ENCODE measurements at regions not wholly inside any gene's neighbourhood (a gene's known extent, or its start where the extent isn't known, plus 50 kb on each side); places are given as distances from the start of the nearest gene placed in this dataset.
"Not testable (repeated sequence)": the region's sequence is repeated elsewhere in the genome, so short reads cannot be mapped to it uniquely, and the experiment has no call there.

GRCh38 chr11:89604281-89604680 is 105.8 kb upstream of the TRIM77 start:
- H2AFZ ChIP-seq (ENCODE audit: low read depth, low read length) = no peak overlapping the region
- no peaks in the 10 kb centered on the region for H4K20me1 ChIP-seq (ENCODE audit: insufficient read depth, low read length)
- no peaks in the 10 kb centered on the region for H3K27me3 ChIP-seq (ENCODE audit: low read depth, low read length)
- H3K79me2 ChIP-seq (ENCODE audit: low read length) = no peaks in the 10 kb centered on the region
- TF ChIP-seq CTCF (IDR thresholded peaks at IDR 0.05; ENCODE audit: low read depth, low read length) (no peak), EZH2phosphoT487 (IDR thresholded peaks at IDR 0.05; ENCODE audit: low read depth) (no peak)
- no peak overlapping the region for H3K4me2 ChIP-seq (ENCODE audit: low read length)
- no peaks in the 10 kb centered on the region for H3K36me3 ChIP-seq (replicated peaks; ENCODE audit: low read depth, low read length)
- no peak overlapping the region for H3K27ac ChIP-seq (ENCODE audit: low read length)
- H3K9ac ChIP-seq (ENCODE audit: low read length) = no peak overlapping the region
- H3K9me3 ChIP-seq (ENCODE audit: insufficient read depth, low read length) = no peaks in the 10 kb centered on the region
- H3K4me1 ChIP-seq (ENCODE audit: low read length) = no peaks in the 10 kb centered on the region
- H3K4me3 ChIP-seq (ENCODE audit: low read length) = no peak overlapping the region

GRCh38 chr11:89606845-89607244 is 103.3 kb upstream of the TRIM77 start:
- H3K36me3 ChIP-seq (replicated peaks; ENCODE audit: low read depth, low read length); H2AFZ ChIP-seq (ENCODE audit: low read depth, low read length); H3K4me1 ChIP-seq (ENCODE audit: low read length); H3K27me3 ChIP-seq (ENCODE audit: low read depth, low read length); H3K9me3 ChIP-seq (ENCODE audit: insufficient read depth, low read length); H3K9ac ChIP-seq (ENCODE audit: low read length); H3K4me3 ChIP-seq (ENCODE audit: low read length); H3K4me2 ChIP-seq (ENCODE audit: low read length); H4K20me1 ChIP-seq (ENCODE audit: insufficient read depth, low read length); H3K27ac ChIP-seq (ENCODE audit: low read length); H3K79me2 ChIP-seq (ENCODE audit: low read length): not testable (repeated sequence)

GRCh38 chr11:89607497-89607896 is 102.6 kb upstream of the TRIM77 start:
- not testable (repeated sequence) for H3K9me3 ChIP-seq (ENCODE audit: insufficient read depth, low read length); H3K4me3 ChIP-seq (ENCODE audit: low read length); H3K79me2 ChIP-seq (ENCODE audit: low read length); H3K36me3 ChIP-seq (replicated peaks; ENCODE audit: low read depth, low read length); H3K4me2 ChIP-seq (ENCODE audit: low read length); H3K9ac ChIP-seq (ENCODE audit: low read length); H4K20me1 ChIP-seq (ENCODE audit: insufficient read depth, low read length); H3K27ac ChIP-seq (ENCODE audit: low read length); H2AFZ ChIP-seq (ENCODE audit: low read depth, low read length); H3K27me3 ChIP-seq (ENCODE audit: low read depth, low read length); H3K4me1 ChIP-seq (ENCODE audit: low read length)

- Histone ChIP-seq H3K9me3 (ENCODE audit: insufficient read depth, low read length) (no peaks in the 10 kb centered on the region), H3K9ac (ENCODE audit: low read length) (no peak overlapping the region), H4K20me1 (ENCODE audit: insufficient read depth, low read length) (no peaks in the 10 kb centered on the region), H3K4me3 (ENCODE audit: low read length) (no peak overlapping the region), H3K36me3 (replicated peaks; ENCODE audit: low read depth, low read length) (no peaks in the 10 kb centered on the region), H3K4me1 (ENCODE audit: low read length) (peaks cover 7% of the 10 kb centered on the region), H2AFZ (ENCODE audit: low read depth, low read length) (no peak overlapping the region), H3K27ac (ENCODE audit: low read length) (no peak overlapping the region), H3K27me3 (ENCODE audit: low read depth, low read length) (no peaks in the 10 kb centered on the region), H3K79me2 (ENCODE audit: low read length) (no peaks in the 10 kb centered on the region), H3K4me2 (ENCODE audit: low read length) (no peak overlapping the region)
- TF ChIP-seq CTCF (IDR thresholded peaks at IDR 0.05; ENCODE audit: low read depth, low read length) (no peak), EZH2phosphoT487 (IDR thresholded peaks at IDR 0.05; ENCODE audit: low read depth) (no peak)
Measured at GRCh38 chr11:89608234-89608966, 101.7 kb upstream of the TRIM77 start.

GRCh38 chr11:89612096-89612495 is 98.0 kb upstream of the TRIM77 start:
- peak overlapping the region; percentile 61 for H3K4me2 ChIP-seq (ENCODE audit: low read length)
- no peak overlapping the region for H3K27ac ChIP-seq (ENCODE audit: low read length)
- H3K36me3 ChIP-seq (replicated peaks; ENCODE audit: low read depth, low read length) = no peaks in the 10 kb centered on the region
- no peaks in the 10 kb centered on the region for H3K79me2 ChIP-seq (ENCODE audit: low read length)
- H3K9ac ChIP-seq (ENCODE audit: low read length) = no peak overlapping the region
- H2AFZ ChIP-seq (ENCODE audit: low read depth, low read length) = peak overlapping the region; percentile 41; the same call in 1 of the 2 replicates
- TF ChIP-seq CTCF (IDR thresholded peaks at IDR 0.05; ENCODE audit: low read depth, low read length) (no peak), EZH2phosphoT487 (IDR thresholded peaks at IDR 0.05; ENCODE audit: low read depth) (no peak)
- peak overlapping the region; percentile 58 for H3K4me3 ChIP-seq (ENCODE audit: low read length)
- H3K9me3 ChIP-seq (ENCODE audit: insufficient read depth, low read length) = no peaks in the 10 kb centered on the region
- H4K20me1 ChIP-seq (ENCODE audit: insufficient read depth, low read length) = no peaks in the 10 kb centered on the region
- H3K4me1 ChIP-seq (ENCODE audit: low read length) = peaks cover 7% of the 10 kb centered on the region
- H3K27me3 ChIP-seq (ENCODE audit: low read depth, low read length) = no peaks in the 10 kb centered on the region
